ENCODE measurements at regions not wholly inside any gene's neighbourhood (a gene's known extent, or its start where the extent isn't known, plus 50 kb on each side); places are given as distances from the start of the nearest gene placed in this dataset.
"Not testable (repeated sequence)": the region's sequence is repeated elsewhere in the genome, so short reads cannot be mapped to it uniquely, and the experiment has no call there.

- H3K9me3 ChIP-seq; H3K27ac ChIP-seq; H3K4me1 ChIP-seq (replicated peaks); H3K36me3 ChIP-seq; DNase-seq (ENCODE audit: low spot score); H3K27me3 ChIP-seq (replicated peaks; ENCODE audit: insufficient read depth); H3K4me3 ChIP-seq; intact Hi-C loops (cut with DNase I): not testable (repeated sequence)
- WGBS: 62% methylated on average over 6 of the region's 6 CpGs
Measured at GRCh38 chr1:229176457-229176856, 94.5 kb upstream of the RAB4A start.

- Histone ChIP-seq H3K4me1 (replicated peaks) (no peaks in the 10 kb centered on the region), H3K27me3 (replicated peaks; ENCODE audit: insufficient read depth) (no peaks in the 10 kb centered on the region), H3K27ac (no peak overlapping the region), H3K4me3 (no peak overlapping the region), H3K36me3 (no peaks in the 10 kb centered on the region), H3K9me3 (no peaks in the 10 kb centered on the region)
- 82% methylated on average over 8 of the region's 8 CpGs for WGBS
- intact Hi-C loops (cut with DNase I): no loop called here
- TF ChIP-seq CTCF (IDR thresholded peaks at IDR 0.05) (no peak), POLR2A (IDR thresholded peaks at IDR 0.05) (no peak), POLR2AphosphoS5 (IDR thresholded peaks at IDR 0.05) (no peak)
- no peak for DNase-seq (ENCODE audit: low spot score)
Measured at GRCh38 chr1:229180161-229180560, 90.8 kb upstream of the RAB4A start.

- Histone ChIP-seq H3K27me3 (replicated peaks; ENCODE audit: insufficient read depth) (no peaks in the 10 kb centered on the region), H3K27ac (no peak overlapping the region), H3K4me3 (no peak overlapping the region), H3K9me3 (no peaks in the 10 kb centered on the region), H3K4me1 (replicated peaks) (no peaks in the 10 kb centered on the region), H3K36me3 (no peaks in the 10 kb centered on the region)
- no peak for DNase-seq (ENCODE audit: low spot score)
- TF ChIP-seq CTCF (IDR thresholded peaks at IDR 0.05) (no peak), POLR2A (IDR thresholded peaks at IDR 0.05) (no peak), POLR2AphosphoS5 (IDR thresholded peaks at IDR 0.05) (no peak)
- WGBS: 94% methylated on average over 2 of the region's 2 CpGs
- intact Hi-C loops (cut with DNase I): no loop called here
Measured at GRCh38 chr1:229181419-229181818, 89.5 kb upstream of the RAB4A start.

- H3K4me1 ChIP-seq (replicated peaks): no peaks in the 10 kb centered on the region
- TF ChIP-seq CTCF (IDR thresholded peaks at IDR 0.05) (no peak), POLR2AphosphoS5 (IDR thresholded peaks at IDR 0.05) (no peak), POLR2A (IDR thresholded peaks at IDR 0.05) (no peak)
- DNase-seq (ENCODE audit: low spot score): no peak
- H3K4me3 ChIP-seq: no peak overlapping the region
- WGBS: 93% methylated on average over 4 of the region's 4 CpGs
- H3K27me3 ChIP-seq (replicated peaks; ENCODE audit: insufficient read depth): no peaks in the 10 kb centered on the region
- intact Hi-C loops (cut with DNase I): no loop called here
- no peaks in the 10 kb centered on the region for H3K9me3 ChIP-seq
- H3K27ac ChIP-seq: no peak overlapping the region
- no peaks in the 10 kb centered on the region for H3K36me3 ChIP-seq
Measured at GRCh38 chr1:229183588-229183987, 87.3 kb upstream of the RAB4A start.

- no peak overlapping the region for H3K4me3 ChIP-seq
- WGBS: 80% methylated on average over 4 of the region's 4 CpGs
- intact Hi-C loops (cut with DNase I): no loop called here
- H3K27me3 ChIP-seq (replicated peaks; ENCODE audit: insufficient read depth): no peaks in the 10 kb centered on the region
- TF ChIP-seq CTCF (IDR thresholded peaks at IDR 0.05): no peak
- no peak for TF ChIP-seq POLR2A (IDR thresholded peaks at IDR 0.05)
- no peak for TF ChIP-seq POLR2AphosphoS5 (IDR thresholded peaks at IDR 0.05)
- no peak for DNase-seq (ENCODE audit: low spot score)
- no peaks in the 10 kb centered on the region for H3K9me3 ChIP-seq
- no peak overlapping the region for H3K27ac ChIP-seq
- no peaks in the 10 kb centered on the region for H3K36me3 ChIP-seq
- no peaks in the 10 kb centered on the region for H3K4me1 ChIP-seq (replicated peaks)
Measured at GRCh38 chr1:229184066-229184465, 86.8 kb upstream of the RAB4A start.

Measured in prostate gland (tissue), 2 donors.